ENCODE measurements at regions not wholly inside any gene's neighbourhood (a gene's known extent, or its start where the extent isn't known, plus 50 kb on each side); places are given as distances from the start of the nearest gene placed in this dataset.

- H3K27me3 ChIP-seq (ENCODE audit: control insufficient read depth in 2 of 2, insufficient read depth in 2 of 2, low read length in 2 of 2), result no peaks in the 10 kb centered on the region; a peak in 3 of 5 replicates
- ATAC-seq (no peak), DNase-seq (ENCODE audit: extremely low read depth in 1 of 4, low spot score in 3 of 4) (no peak), FAIRE-seq (no peak)
- 0% methylated on average over 2 of the region's 2 CpGs for WGBS (ENCODE audit: insufficient coverage, low coverage, missing lambda C conversion rate)
- H3K27ac ChIP-seq (ENCODE audit: extremely low read depth, low read depth, low read length), result no peak overlapping the region
- no peak overlapping the region for H2AFZ ChIP-seq (ENCODE audit: low read depth, low read length)
- in situ Hi-C loops (cut with MboI) (no loop called here), intact Hi-C loops (cut with micrococcal nuclease) (no loop called here)
- CTCF ChIA-PET (ENCODE audit: low intra/inter-chr PET ratio), result no interaction called here
- BruUV-seq (replicated peaks), result no TSS peak
- TF ChIP-seq, protein P1, sequence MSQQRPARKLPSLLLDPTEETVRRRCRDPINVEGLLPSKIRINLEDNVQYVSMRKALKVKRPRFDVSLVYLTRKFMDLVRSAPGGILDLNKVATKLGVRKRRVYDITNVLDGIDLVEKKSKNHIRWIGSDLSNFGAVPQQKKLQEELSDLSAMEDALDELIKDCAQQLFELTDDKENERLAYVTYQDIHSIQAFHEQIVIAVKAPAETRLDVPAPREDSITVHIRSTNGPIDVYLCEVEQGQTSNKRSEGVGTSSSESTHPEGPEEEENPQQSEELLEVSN (IDR thresholded peaks at IDR 0.05; ENCODE audit: borderline replicate concordance in 1 of 2, extremely low read depth in 1 of 2, insufficient read depth in 1 of 2, insufficient read length in 1 of 2, low read depth in 1 of 2, low read length in 1 of 2, poor library complexity in 1 of 2, severe bottlenecking in 1 of 2), result no peak
- TF ChIP-seq MECOM (CRISPR knock-in tag; IDR thresholded peaks at IDR 0.05) (no peak), SRSF1 (IDR thresholded peaks at IDR 0.05; ENCODE audit: low read depth, low read length) (no peak), FOXK1 (CRISPR knock-in tag; IDR thresholded peaks at IDR 0.05; ENCODE audit: borderline replicate concordance) (no peak), NR4A1 (CRISPR knock-in tag; IDR thresholded peaks at IDR 0.05) (no peak), NR4A1 (tag; IDR thresholded peaks at IDR 0.05) (no peak), ZEB2 (IDR thresholded peaks at IDR 0.05) (no peak), SFPQ (IDR thresholded peaks at IDR 0.05; ENCODE audit: low read depth, low read length) (no peak), EP300 (IDR thresholded peaks at IDR 0.05; ENCODE audit: low read length) (no peak), ZNF707 (CRISPR knock-in tag; conservative IDR thresholded peaks at IDR 0.05) (no peak), SMARCE1 (IDR thresholded peaks at IDR 0.05) (no peak), ZNF12 (CRISPR knock-in tag; IDR thresholded peaks at IDR 0.05) (no peak), MLLT1 (IDR thresholded peaks at IDR 0.05) (no peak), NFIC (IDR thresholded peaks at IDR 0.05) (no peak)
- TF ChIP-seq, protein P2, sequence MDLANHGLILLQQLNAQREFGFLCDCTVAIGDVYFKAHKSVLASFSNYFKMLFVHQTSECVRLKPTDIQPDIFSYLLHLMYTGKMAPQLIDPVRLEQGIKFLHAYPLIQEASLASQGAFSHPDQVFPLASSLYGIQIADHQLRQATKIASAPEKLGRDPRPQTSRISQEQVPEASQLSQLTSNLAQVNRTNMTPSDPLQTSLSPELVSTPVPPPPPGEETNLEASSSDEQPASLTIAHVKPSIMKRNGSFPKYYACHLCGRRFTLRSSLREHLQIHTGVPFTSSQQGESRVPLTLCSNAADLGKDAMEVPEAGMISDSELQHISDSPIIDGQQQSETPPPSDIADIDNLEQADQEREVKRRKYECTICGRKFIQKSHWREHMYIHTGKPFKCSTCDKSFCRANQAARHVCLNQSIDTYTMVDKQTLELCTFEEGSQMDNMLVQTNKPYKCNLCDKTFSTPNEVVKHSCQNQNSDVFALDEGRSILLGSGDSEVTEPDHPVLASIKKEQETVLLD (IDR thresholded peaks at IDR 0.05), result no peak
- no peaks in the 10 kb centered on the region for H3K79me2 ChIP-seq (ENCODE audit: control insufficient read depth, insufficient read depth, low read length)
- H3K9me1 ChIP-seq (ENCODE audit: control insufficient read depth, insufficient read depth, low read length), result no peaks in the 10 kb centered on the region
- no peak overlapping the region for H3K4me2 ChIP-seq (ENCODE audit: insufficient read depth, low read length)
- H3K4me3 ChIP-seq, result no peak overlapping the region
- no peaks in the 10 kb centered on the region for H3K9me3 ChIP-seq (replicated peaks; ENCODE audit: control insufficient read depth, insufficient read depth, low read depth, low read length)
- H3K36me3 ChIP-seq (ENCODE audit: control insufficient read depth, insufficient read depth, low read length), result no peaks in the 10 kb centered on the region
- H3K9ac ChIP-seq (ENCODE audit: insufficient read depth in 1 of 2, low read depth in 2 of 2, low read length in 2 of 2), result no peak overlapping the region
- H3K4me1 ChIP-seq (replicated peaks in 1 of 2; ENCODE audit: control insufficient read depth in 2 of 2, insufficient read depth in 2 of 2, low read length in 2 of 2), result no peaks in the 10 kb centered on the region
- POLR2A ChIA-PET, result no interaction called here
- H4K20me1 ChIP-seq (replicated peaks; ENCODE audit: control insufficient read depth, insufficient read depth, low read length), result no peaks in the 10 kb centered on the region
Observed at GRCh38 chr13:40240293-40240692, 426.1 kb downstream of the FOXO1 start.
